Ishikawa (cell line): ENCODE measurements at regions not wholly inside any gene's neighbourhood (a gene's known extent, or its start where the extent isn't known, plus 50 kb on each side); places are given as distances from the start of the nearest gene placed in this dataset.

Experiments used
- CREB1 ChIP-seq: IDR thresholded peaks from 2 replicates; pipeline ENCODE4 v1.6.1; 2012; ENCODE audit warnings: low read depth
- EP300 ChIP-seq: IDR thresholded peaks from 2 replicates; pipeline ENCODE4 v1.6.1; 2012; ENCODE audit warnings: borderline replicate concordance
- FOXM1 ChIP-seq: IDR thresholded peaks from 2 replicates; pipeline ENCODE4 v1.6.1; 2012; ENCODE audit warnings: low read depth, borderline replicate concordance
- MAX ChIP-seq: IDR thresholded peaks from 2 replicates; pipeline ENCODE4 v1.6.1; 2012
- NFIC ChIP-seq: IDR thresholded peaks from 2 replicates; pipeline ENCODE4 v1.6.1; 2012
- RAD21 ChIP-seq: IDR thresholded peaks from 2 replicates; pipeline ENCODE4 v1.6.1; 2012; ENCODE audit warnings: low read depth
- REST ChIP-seq: IDR thresholded peaks from 2 replicates; pipeline ENCODE4 v1.6.1; 2012; ENCODE audit warnings: low read depth, mild to moderate bottlenecking
- TAF1 ChIP-seq: IDR thresholded peaks from 2 replicates; pipeline ENCODE4 v1.6.1; 2012; ENCODE audit warnings: low read depth, mild to moderate bottlenecking
- YY1 ChIP-seq: IDR thresholded peaks from 2 replicates; pipeline ENCODE4 v1.6.1; 2012; ENCODE audit warnings: low read depth
- ZBTB7A ChIP-seq: IDR thresholded peaks from 2 replicates; pipeline ENCODE4 v1.6.1; 2012; ENCODE audit warnings: low read depth

GRCh38 chr3:95474338-95474737 lies 1340.1 kb upstream of the EPHA6 start:
- TF ChIP-seq RAD21: no peak
- no peak for TF ChIP-seq EP300
- TF ChIP-seq ZBTB7A: no peak
- TF ChIP-seq NFIC: no peak
- no peak for TF ChIP-seq TAF1
- TF ChIP-seq CREB1: no peak
- TF ChIP-seq REST: no peak
- TF ChIP-seq MAX: no peak
- no peak for TF ChIP-seq YY1
- TF ChIP-seq FOXM1: no peak
